HCT116 (cell line): ENCODE measurements at regions not wholly inside any gene's neighbourhood (a gene's known extent, or its start where the extent isn't known, plus 50 kb on each side); places are given as distances from the start of the nearest gene placed in this dataset.

ENCODE experiments used
- ATAC-seq: fragments of 200-7000 bp; cut with Tn5 transposase; 2 replicates; pipeline ENCODE4 v1.9.1; 2020; ENCODE audit warnings: mild to moderate bottlenecking, moderate library complexity
- BruUV-seq: library from RNA; stranded (reverse); fragments of 400-500 nt; replicated peaks from 2 replicates; lab custom pipeline; 2021; lab: Mats Ljungman, UMichigan
- CTCF ChIA-PET: fragments of 300-600 bp; sonication (Branson Sonifier 250); formaldehyde crosslinking; loops from one replicate; lab custom pipeline; 2021; ENCODE audit warnings: antibody characterized with exemption; lab: Charles Lee
- POLR2A ChIA-PET: fragments of 300-600, 350-600 bp; sonication (Branson Sonifier 250); formaldehyde crosslinking; loops from one replicate; lab custom pipeline; 2021; ENCODE audit warnings: antibody characterized with exemption; lab: Charles Lee
- RAD21 ChIA-PET, 2 experiments: fragments of 300-600 bp; sonication (Branson Sonifier 250); formaldehyde crosslinking; loops; one replicate each; lab custom pipeline; 2023; ENCODE audit warnings: low total read pairs in 2 of 2; ENCODE audit not compliant: uncharacterized antibody in 2 of 2, unreplicated experiment in 2 of 2, low non-redundant PET in 1 of 2; lab: Charles Lee
- DNase-seq: peaks from one replicate; pipeline ENCODE4 v3.0.0-alpha.2; 2010; ENCODE audit warnings: low read depth, low spot score
- H2AFZ ChIP-seq: fragments of 200-600 bp; shearing (Covaris generic), sonication (generic); 2 replicates; pipeline ENCODE4 v1.6.1; 2017; ENCODE audit warnings: low read depth, mixed run types, mixed read lengths, antibody characterized with exemption, low read length; ENCODE audit not compliant: poor library complexity, severe bottlenecking
- H3K27ac ChIP-seq: 2 replicates; pipeline ENCODE4 v1.5.1; 2012; ENCODE audit warnings: low read depth, low read length
- H3K27me3 ChIP-seq: fragments of 200-600 bp; sonication (generic); 2 replicates; pipeline ENCODE4 v1.6.1; 2016; ENCODE audit warnings: mixed run types, low read length, mixed read lengths; ENCODE audit not compliant: insufficient read depth
- H3K36me3 ChIP-seq, 2 experiments: fragments of 200-500 bp in 1 of 2; fragments of 200-600 bp in 1 of 2; sonication (Bioruptor generic) in 1 of 2; sonication (generic) in 1 of 2; 2 replicates each; pipeline versions ENCODE4 v1.5.1 to v1.6.1; 2014 to 2016; ENCODE audit warnings: low read length in 2 of 2, inconsistent platforms in 1 of 2, mixed read lengths in 1 of 2, mixed run types in 1 of 2; ENCODE audit not compliant: insufficient read depth in 2 of 2, control insufficient read depth in 1 of 2
- H3K4me1 ChIP-seq, 2 experiments: fragments of 200-600 bp in 1 of 2; sonication (generic) in 1 of 2; 2 replicates each; pipeline versions ENCODE4 v1.5.1 to v1.6.1; 2012 to 2017; ENCODE audit warnings: low read length in 2 of 2, inconsistent platforms in 1 of 2, mild to moderate bottlenecking in 1 of 2, mixed read lengths in 1 of 2, mixed run types in 1 of 2, moderate library complexity in 1 of 2; ENCODE audit not compliant: insufficient read depth in 2 of 2, control insufficient read depth in 1 of 2
- H3K4me2 ChIP-seq: fragments of 200-600 bp; sonication (generic); 2 replicates; pipeline ENCODE4 v1.6.1; 2017; ENCODE audit warnings: mixed run types, low read length, mixed read lengths
- H3K4me3 ChIP-seq, 2 experiments: fragments of 200-600 bp in 1 of 2; sonication (generic) in 1 of 2; replicated peaks in 1 of 2; 2 replicates each; pipeline ENCODE4 v1.5.1; 2011 to 2016; ENCODE audit warnings: low read length in 2 of 2, control low read depth in 1 of 2, low read depth in 1 of 2, mild to moderate bottlenecking in 1 of 2, mixed read lengths in 1 of 2, mixed run types in 1 of 2
- H3K79me2 ChIP-seq: fragments of 200-600 bp; sonication (generic); 2 replicates; pipeline ENCODE4 v1.6.1; 2017; ENCODE audit warnings: mild to moderate bottlenecking, mixed run types, low read length, moderate library complexity, mixed read lengths; ENCODE audit not compliant: insufficient read depth
- H3K9ac ChIP-seq: fragments of 200-600 bp; sonication (generic); 2 replicates; pipeline ENCODE4 v1.6.1; 2016; ENCODE audit warnings: low read length, mixed read lengths
- H3K9me2 ChIP-seq: fragments of 200-600 bp; sonication (generic), shearing (Covaris generic); 2 replicates; pipeline ENCODE4 v1.6.1; 2017; ENCODE audit warnings: mixed run types, mild to moderate bottlenecking, moderate library complexity; ENCODE audit not compliant: insufficient read depth
- H3K9me3 ChIP-seq, 2 experiments: fragments of 200-500 bp in 1 of 2; fragments of 200-600 bp in 1 of 2; sonication (Bioruptor generic) in 1 of 2; sonication (generic) in 1 of 2; 2 replicates each; pipeline ENCODE4 v1.6.1; 2014 to 2017; ENCODE audit warnings: low read length in 2 of 2, mixed read lengths in 2 of 2, inconsistent platforms in 1 of 2, low read depth in 1 of 2, mild to moderate bottlenecking in 1 of 2, mixed run types in 1 of 2, moderate library complexity in 1 of 2; ENCODE audit not compliant: control insufficient read depth in 1 of 2, insufficient read depth in 1 of 2
- H4K20me1 ChIP-seq: fragments of 200-600 bp; sonication (generic), shearing (Covaris generic); 2 replicates; pipeline ENCODE4 v1.6.1; 2017; ENCODE audit warnings: mixed run types, mild to moderate bottlenecking, moderate library complexity; ENCODE audit not compliant: insufficient read depth
- CEBPB ChIP-seq: IDR thresholded peaks from 2 replicates; pipeline ENCODE4 v1.6.1; 2012; ENCODE audit warnings: low read depth
- CTCF ChIP-seq, 3 experiments: fragments of 200-600 bp in 1 of 3; sonication (generic) in 1 of 3; IDR thresholded peaks in 2 of 3; conservative IDR thresholded peaks in 1 of 3; 2 replicates each; pipeline ENCODE4 v1.5.1; 2012 to 2017; ENCODE audit warnings: low read depth in 2 of 3, low read length in 2 of 3, antibody characterized with exemption in 1 of 3, borderline replicate concordance in 1 of 3, control low read depth in 1 of 3, mild to moderate bottlenecking in 1 of 3, mixed read lengths in 1 of 3, mixed run types in 1 of 3, moderate library complexity in 1 of 3; ENCODE audit not compliant: insufficient read depth in 1 of 3
- ELF1 ChIP-seq: IDR thresholded peaks from 2 replicates; pipeline ENCODE4 v1.6.1; 2012; ENCODE audit warnings: low read depth, borderline replicate concordance
- EZH2 ChIP-seq: fragments of 200-600 bp; sonication (generic); IDR thresholded peaks from 2 replicates; pipeline ENCODE4 v1.6.1; 2017; ENCODE audit warnings: antibody characterized with exemption, mixed run types
- EZH2phosphoT487 ChIP-seq: fragments of 200-600 bp; IDR thresholded peaks from 2 replicates; pipeline ENCODE4 v1.6.1; 2018; ENCODE audit warnings: antibody characterized with exemption, borderline replicate concordance
- FOSL1 ChIP-seq: IDR thresholded peaks from 2 replicates; pipeline ENCODE4 v1.6.1; 2012; ENCODE audit warnings: low read depth
- JUND ChIP-seq: IDR thresholded peaks from 2 replicates; pipeline ENCODE4 v1.6.1; 2012
- RAD21 ChIP-seq: IDR thresholded peaks from 2 replicates; pipeline ENCODE4 v1.6.1; 2012; ENCODE audit warnings: low read depth, mild to moderate bottlenecking
- SIN3A ChIP-seq: IDR thresholded peaks from 2 replicates; pipeline ENCODE4 v1.6.1; 2012; ENCODE audit warnings: low read depth
- SP1 ChIP-seq: IDR thresholded peaks from 2 replicates; pipeline ENCODE4 v1.6.1; 2012; ENCODE audit warnings: low read depth
- SRF ChIP-seq: IDR thresholded peaks from 2 replicates; pipeline ENCODE4 v1.6.1; 2012; ENCODE audit warnings: low read depth
- intact Hi-C: fragments of 100-400 bp; cut with micrococcal nuclease; formaldehyde crosslinking; loops from 2 replicates; pipeline ENCODE4 v1.10.0; 2022
- TF ChIP-seq, protein P1 (sequence below): IDR thresholded peaks from 2 replicates; pipeline ENCODE4 v1.6.1; 2012
- TF ChIP-seq, protein P2 (sequence below): IDR thresholded peaks from 2 replicates; pipeline ENCODE4 v1.6.1; 2012
- TF ChIP-seq, protein P3 (sequence below): IDR thresholded peaks from 2 replicates; pipeline ENCODE4 v1.6.1; 2012; ENCODE audit warnings: low read depth

- no peak overlapping the region for H3K4me3 ChIP-seq
- TF ChIP-seq JUND, result no peak
- no peak for TF ChIP-seq RAD21
- no peak for TF ChIP-seq CEBPB
- TF ChIP-seq SP1, result no peak
- TF ChIP-seq, protein P1, sequence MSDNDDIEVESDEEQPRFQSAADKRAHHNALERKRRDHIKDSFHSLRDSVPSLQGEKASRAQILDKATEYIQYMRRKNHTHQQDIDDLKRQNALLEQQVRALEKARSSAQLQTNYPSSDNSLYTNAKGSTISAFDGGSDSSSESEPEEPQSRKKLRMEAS, result no peak
- no peak for TF ChIP-seq CTCF (IDR thresholded peaks at IDR 0.05 in 2 of 3, conservative IDR thresholded peaks at IDR 0.05 in 1 of 3; ENCODE audit: borderline replicate concordance in 1 of 3, insufficient read depth in 1 of 3, low read depth in 2 of 3, low read length in 2 of 3)
- no peak for TF ChIP-seq SRF
- no peak for TF ChIP-seq ELF1
- no peak for TF ChIP-seq FOSL1
- TF ChIP-seq EZH2phosphoT487, result no peak
- no peak for TF ChIP-seq EZH2
- TF ChIP-seq, protein P2, sequence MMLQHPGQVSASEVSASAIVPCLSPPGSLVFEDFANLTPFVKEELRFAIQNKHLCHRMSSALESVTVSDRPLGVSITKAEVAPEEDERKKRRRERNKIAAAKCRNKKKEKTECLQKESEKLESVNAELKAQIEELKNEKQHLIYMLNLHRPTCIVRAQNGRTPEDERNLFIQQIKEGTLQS, result no peak
- TF ChIP-seq, protein P3, sequence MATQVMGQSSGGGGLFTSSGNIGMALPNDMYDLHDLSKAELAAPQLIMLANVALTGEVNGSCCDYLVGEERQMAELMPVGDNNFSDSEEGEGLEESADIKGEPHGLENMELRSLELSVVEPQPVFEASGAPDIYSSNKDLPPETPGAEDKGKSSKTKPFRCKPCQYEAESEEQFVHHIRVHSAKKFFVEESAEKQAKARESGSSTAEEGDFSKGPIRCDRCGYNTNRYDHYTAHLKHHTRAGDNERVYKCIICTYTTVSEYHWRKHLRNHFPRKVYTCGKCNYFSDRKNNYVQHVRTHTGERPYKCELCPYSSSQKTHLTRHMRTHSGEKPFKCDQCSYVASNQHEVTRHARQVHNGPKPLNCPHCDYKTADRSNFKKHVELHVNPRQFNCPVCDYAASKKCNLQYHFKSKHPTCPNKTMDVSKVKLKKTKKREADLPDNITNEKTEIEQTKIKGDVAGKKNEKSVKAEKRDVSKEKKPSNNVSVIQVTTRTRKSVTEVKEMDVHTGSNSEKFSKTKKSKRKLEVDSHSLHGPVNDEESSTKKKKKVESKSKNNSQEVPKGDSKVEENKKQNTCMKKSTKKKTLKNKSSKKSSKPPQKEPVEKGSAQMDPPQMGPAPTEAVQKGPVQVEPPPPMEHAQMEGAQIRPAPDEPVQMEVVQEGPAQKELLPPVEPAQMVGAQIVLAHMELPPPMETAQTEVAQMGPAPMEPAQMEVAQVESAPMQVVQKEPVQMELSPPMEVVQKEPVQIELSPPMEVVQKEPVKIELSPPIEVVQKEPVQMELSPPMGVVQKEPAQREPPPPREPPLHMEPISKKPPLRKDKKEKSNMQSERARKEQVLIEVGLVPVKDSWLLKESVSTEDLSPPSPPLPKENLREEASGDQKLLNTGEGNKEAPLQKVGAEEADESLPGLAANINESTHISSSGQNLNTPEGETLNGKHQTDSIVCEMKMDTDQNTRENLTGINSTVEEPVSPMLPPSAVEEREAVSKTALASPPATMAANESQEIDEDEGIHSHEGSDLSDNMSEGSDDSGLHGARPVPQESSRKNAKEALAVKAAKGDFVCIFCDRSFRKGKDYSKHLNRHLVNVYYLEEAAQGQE, result no peak
- TF ChIP-seq SIN3A, result no peak
- H2AFZ ChIP-seq, result no peak overlapping the region
- ChIA-PET CTCF (no interaction called here), RAD21 (no interaction called here), POLR2A (no interaction called here)
- no TSS peak for BruUV-seq
- no peak overlapping the region for H3K27ac ChIP-seq
- no peaks in the 10 kb centered on the region for H3K27me3 ChIP-seq
- H3K9ac ChIP-seq, result no peak overlapping the region
- DNase-seq, result no peak
- no peaks in the 10 kb centered on the region for H3K9me2 ChIP-seq
- H3K4me1 ChIP-seq, result no peaks in the 10 kb centered on the region
- no peaks in the 10 kb centered on the region for H3K79me2 ChIP-seq
- no peaks in the 10 kb centered on the region for H3K36me3 ChIP-seq
- intact Hi-C loops, result no loop called here
- H3K4me2 ChIP-seq, result no peak overlapping the region
- no peak for ATAC-seq
- no peaks in the 10 kb centered on the region for H4K20me1 ChIP-seq
- no peaks in the 10 kb centered on the region for H3K9me3 ChIP-seq
Measured at GRCh38 chr1:22314706-22315105, 136.9 kb upstream of the ZBTB40 start.
